GM21526 (cell line): ENCODE measurements at regions not wholly inside any gene's neighbourhood (a gene's known extent, or its start where the extent isn't known, plus 50 kb on each side); places are given as distances from the start of the nearest gene placed in this dataset.
"Not testable (repeated sequence)": the region's sequence is repeated elsewhere in the genome, so short reads cannot be mapped to it uniquely, and the experiment has no call there.

Experiments
- ATAC-seq: cut with Tn5 transposase; IDR thresholded peaks from one replicate; pipeline ENCODE4 v1.9.1; 2021; ENCODE audit warnings: moderate library complexity; ENCODE audit not compliant: unreplicated experiment, low FRiP score

GRCh38 chr15:20022349-20022748 lies 519.3 kb downstream of the GOLGA6L6 start:
- ATAC-seq = not testable (repeated sequence)

- not testable (repeated sequence) for ATAC-seq
These were observed 520.2 kb downstream of the GOLGA6L6 start for GRCh38 chr15:20021351-20021750.

GRCh38 chr15:20020588-20020987 lies 521.0 kb downstream of the GOLGA6L6 start:
- not testable (repeated sequence) for ATAC-seq

GRCh38 chr15:20019758-20020157 lies 521.8 kb downstream of the GOLGA6L6 start:
- not testable (repeated sequence) for ATAC-seq

- not testable (repeated sequence) for ATAC-seq
These were observed 524.0 kb downstream of the GOLGA6L6 start for GRCh38 chr15:20017581-20017980.

- ATAC-seq = not testable (repeated sequence)
These were observed 524.7 kb downstream of the GOLGA6L6 start for GRCh38 chr15:20016941-20017340.

GRCh38 chr15:20012837-20013236 lies 528.8 kb downstream of the GOLGA6L6 start:
- not testable (repeated sequence) for ATAC-seq

- not testable (repeated sequence) for ATAC-seq
These were observed 530.8 kb downstream of the GOLGA6L6 start for GRCh38 chr15:20010759-20011158.

- not testable (repeated sequence) for ATAC-seq
These were observed 532.0 kb downstream of the GOLGA6L6 start for GRCh38 chr15:20009619-20010018.

- not testable (repeated sequence) for ATAC-seq
These were observed 534.3 kb downstream of the GOLGA6L6 start for GRCh38 chr15:20007338-20007737.

- not testable (repeated sequence) for ATAC-seq
These were observed 538.1 kb downstream of the GOLGA6L6 start for GRCh38 chr15:20003471-20003870.

GRCh38 chr15:20002560-20002959 lies 539.0 kb downstream of the GOLGA6L6 start:
- not testable (repeated sequence) for ATAC-seq

- ATAC-seq = not testable (repeated sequence)
These were observed 544.9 kb downstream of the GOLGA6L6 start for GRCh38 chr15:19996574-19997194.

GRCh38 chr15:19995296-19995695 lies 546.3 kb downstream of the GOLGA6L6 start:
- not testable (repeated sequence) for ATAC-seq

GRCh38 chr15:19992428-19992827 lies 549.2 kb downstream of the GOLGA6L6 start:
- ATAC-seq = no peak

GRCh38 chr15:19988094-19988660 lies 553.4 kb downstream of the GOLGA6L6 start:
- no peak for ATAC-seq

- ATAC-seq = no peak
These were observed 554.1 kb downstream of the GOLGA6L6 start for GRCh38 chr15:19987389-19988048.

GRCh38 chr15:19984101-19984500 lies 557.5 kb downstream of the GOLGA6L6 start:
- no peak for ATAC-seq

- ATAC-seq = no peak
These were observed 566.6 kb downstream of the GOLGA6L6 start for GRCh38 chr15:19974998-19975397.

- ATAC-seq = no peak
These were observed 567.9 kb downstream of the GOLGA6L6 start for GRCh38 chr15:19973718-19974117.

GRCh38 chr15:19972582-19972981 lies 569.0 kb downstream of the GOLGA6L6 start:
- ATAC-seq = not testable (repeated sequence)

- ATAC-seq = not testable (repeated sequence)
These were observed 576.0 kb downstream of the GOLGA6L6 start for GRCh38 chr15:19965574-19965973.
